WTC11 (cell line): ENCODE measurements at regions not wholly inside any gene's neighbourhood (a gene's known extent, or its start where the extent isn't known, plus 50 kb on each side); places are given as distances from the start of the nearest gene placed in this dataset.

ENCODE experiments used
- ATAC-seq: fragments of 200-7000 bp; cut with Tn5 transposase; 2 replicates; pipeline ENCODE4 v1.10.0; 2021; ENCODE audit warnings: mild to moderate bottlenecking, moderate library complexity
- CTCF ChIA-PET: fragments of 300-600 bp; sonication (Branson Sonifier 250); formaldehyde crosslinking; loops from one replicate; lab custom pipeline; 2021; ENCODE audit warnings: antibody characterized with exemption; lab: Charles Lee
- POLR2A ChIA-PET: fragments of 350-600 bp; sonication (Branson Sonifier 250); formaldehyde crosslinking; loops from one replicate; lab custom pipeline; 2021; ENCODE audit warnings: antibody characterized with exemption; lab: Charles Lee
- DNase-seq: peaks from one replicate; pipeline ENCODE4 v3.0.0; 2021; ENCODE audit warnings: low spot score
- H3K27ac Mint-ChIP-seq: 2 replicates; pipeline ENCODE4 v1.8.0; 2021; ENCODE audit warnings: mixed read lengths
- H3K27me3 Mint-ChIP-seq: 2 replicates; pipeline ENCODE4 v1.8.0; 2021; ENCODE audit warnings: low read depth, mild to moderate bottlenecking, moderate library complexity, mixed read lengths
- H3K36me3 Mint-ChIP-seq: 2 replicates; pipeline ENCODE4 v1.8.0; 2021; ENCODE audit warnings: mixed read lengths
- H3K4me1 Mint-ChIP-seq: 2 replicates; pipeline ENCODE4 v1.8.0; 2022; ENCODE audit warnings: mixed read lengths
- H3K4me3 Mint-ChIP-seq: 2 replicates; pipeline ENCODE4 v1.8.0; 2021; ENCODE audit warnings: mild to moderate bottlenecking, moderate library complexity, mixed read lengths
- H3K9me3 Mint-ChIP-seq: 2 replicates; pipeline ENCODE4 v1.8.0; 2021; ENCODE audit warnings: mixed read lengths
- AR ChIP-seq: fragments of 250-450 bp; sonication (Bioruptor Pico); IDR thresholded peaks from 2 replicates; pipeline ENCODE4 v1.9.0; 2021; ENCODE audit warnings: mild to moderate bottlenecking
- ARID4B ChIP-seq: sonication (generic); formaldehyde crosslinking; IDR thresholded peaks from 2 replicates; pipeline ENCODE4 v1.8.0; 2023; ENCODE audit warnings: missing genetic modification reagents, mild to moderate bottlenecking, borderline replicate concordance
- ATF6 ChIP-seq: sonication (generic); formaldehyde crosslinking; IDR thresholded peaks from 2 replicates; pipeline ENCODE4 v1.8.1; 2023; ENCODE audit warnings: mild to moderate bottlenecking, missing genetic modification reagents
- CBFB ChIP-seq: sonication (generic); formaldehyde crosslinking; IDR thresholded peaks from 2 replicates; pipeline ENCODE4 v1.8.1; 2022; ENCODE audit warnings: mild to moderate bottlenecking, low read depth, missing genetic modification reagents
- E2F4 ChIP-seq: sonication (generic); formaldehyde crosslinking; IDR thresholded peaks from 2 replicates; pipeline ENCODE4 v1.8.1; 2022; ENCODE audit warnings: low read depth, mild to moderate bottlenecking, moderate library complexity, missing genetic modification reagents, borderline replicate concordance
- FOXP4 ChIP-seq: sonication (generic); formaldehyde crosslinking; IDR thresholded peaks from 2 replicates; pipeline ENCODE4 v1.8.0; 2022; ENCODE audit warnings: mild to moderate bottlenecking, missing genetic modification reagents
- GTF2I ChIP-seq: fragments of 250-450 bp; sonication (Bioruptor Pico); conservative IDR thresholded peaks from 2 replicates; pipeline ENCODE4 v1.4.0; 2021; ENCODE audit warnings: mild to moderate bottlenecking
- JUN ChIP-seq: sonication (generic); formaldehyde crosslinking; IDR thresholded peaks from 2 replicates; pipeline ENCODE4 v1.8.0; 2023; ENCODE audit warnings: mild to moderate bottlenecking, missing genetic modification reagents
- MAX ChIP-seq: sonication (generic); formaldehyde crosslinking; IDR thresholded peaks from 2 replicates; pipeline ENCODE4 v1.8.0; 2022; ENCODE audit warnings: mild to moderate bottlenecking, missing genetic modification reagents
- SMAD3 ChIP-seq: sonication (generic); formaldehyde crosslinking; IDR thresholded peaks from 2 replicates; pipeline ENCODE4 v1.8.0; 2022; ENCODE audit warnings: missing genetic modification reagents, mild to moderate bottlenecking, borderline replicate concordance
- ZBTB21 ChIP-seq: sonication (generic); formaldehyde crosslinking; IDR thresholded peaks from 2 replicates; pipeline ENCODE4 v1.8.1; 2023; ENCODE audit warnings: mild to moderate bottlenecking, missing genetic modification reagents, borderline replicate concordance
- ZBTB43 ChIP-seq: sonication (generic); formaldehyde crosslinking; IDR thresholded peaks from 2 replicates; pipeline ENCODE4 v1.8.1; 2023; ENCODE audit warnings: mild to moderate bottlenecking, missing genetic modification reagents
- ZNF232 ChIP-seq: sonication (generic); formaldehyde crosslinking; IDR thresholded peaks from 2 replicates; pipeline ENCODE4 v1.8.0; 2022; ENCODE audit warnings: mild to moderate bottlenecking, missing genetic modification reagents
- ZNF532 ChIP-seq: fragments of 250-450 bp; sonication (Bioruptor Pico); IDR thresholded peaks from 2 replicates; pipeline ENCODE4 v1.9.0; 2021; ENCODE audit warnings: mild to moderate bottlenecking, borderline replicate concordance

GRCh38 chr16:60337671-60338070 lies 1603.6 kb upstream of the GOT2 start:
- ChIA-PET CTCF (no interaction called here), POLR2A (no interaction called here)
- TF ChIP-seq ATF6 (CRISPR knock-in tag) (no peak), AR (CRISPR knock-in tag) (no peak), ZNF532 (CRISPR knock-in tag) (no peak), ZNF232 (CRISPR knock-in tag) (no peak), FOXP4 (CRISPR knock-in tag) (no peak), GTF2I (no peak), JUN (no peak), E2F4 (CRISPR knock-in tag) (no peak)
- no peak overlapping the region for H3K4me3 Mint-ChIP-seq
- H3K27me3 Mint-ChIP-seq = no peaks in the 10 kb centered on the region
- ATAC-seq (no peak), DNase-seq (no peak)
- H3K36me3 Mint-ChIP-seq = peaks cover 4% of the 10 kb centered on the region
- H3K27ac Mint-ChIP-seq = no peak overlapping the region
- H3K4me1 Mint-ChIP-seq = peaks cover 6% of the 10 kb centered on the region; the same call in 1 of the 2 replicates
- H3K9me3 Mint-ChIP-seq = peaks cover 6% of the 10 kb centered on the region

GRCh38 chr16:60331168-60331567 lies 1597.1 kb upstream of the GOT2 start:
- ChIA-PET POLR2A (no interaction called here), CTCF (no interaction called here)
- H3K27me3 Mint-ChIP-seq = no peaks in the 10 kb centered on the region
- no peaks in the 10 kb centered on the region for H3K4me1 Mint-ChIP-seq
- no peak for ATAC-seq
- DNase-seq = no peak
- H3K36me3 Mint-ChIP-seq = peaks cover 9% of the 10 kb centered on the region
- H3K9me3 Mint-ChIP-seq = peaks cover 15% of the 10 kb centered on the region
- no peak overlapping the region for H3K4me3 Mint-ChIP-seq
- no peak overlapping the region for H3K27ac Mint-ChIP-seq
- TF ChIP-seq CBFB (no peak), ARID4B (CRISPR knock-in tag) (no peak), MAX (CRISPR knock-in tag) (no peak), SMAD3 (CRISPR knock-in tag) (no peak), ZBTB21 (CRISPR knock-in tag) (no peak), ZBTB43 (CRISPR knock-in tag) (no peak)
